T-helper 9 cell (primary cell): ENCODE measurements at regions not wholly inside any gene's neighbourhood (a gene's known extent, or its start where the extent isn't known, plus 50 kb on each side); places are given as distances from the start of the nearest gene placed in this dataset.
A peak's percentile ranks its signal among the peaks of the same experiment; 100 is the strongest.

Experiments used
- DNase-seq: peaks from one replicate; pipeline ENCODE4 v3.0.0-alpha.2; 2020

- DNase-seq, result peak; percentile 8
These were observed 913.8 kb upstream of the SLITRK5 start for GRCh38 chr13:86757236-86757978.

GRCh38 chr13:86758116-86758515, 913.1 kb upstream of the SLITRK5 start:
- no peak for DNase-seq

- DNase-seq, result no peak
These were observed 910.6 kb upstream of the SLITRK5 start for GRCh38 chr13:86760620-86761019.

DNA sequence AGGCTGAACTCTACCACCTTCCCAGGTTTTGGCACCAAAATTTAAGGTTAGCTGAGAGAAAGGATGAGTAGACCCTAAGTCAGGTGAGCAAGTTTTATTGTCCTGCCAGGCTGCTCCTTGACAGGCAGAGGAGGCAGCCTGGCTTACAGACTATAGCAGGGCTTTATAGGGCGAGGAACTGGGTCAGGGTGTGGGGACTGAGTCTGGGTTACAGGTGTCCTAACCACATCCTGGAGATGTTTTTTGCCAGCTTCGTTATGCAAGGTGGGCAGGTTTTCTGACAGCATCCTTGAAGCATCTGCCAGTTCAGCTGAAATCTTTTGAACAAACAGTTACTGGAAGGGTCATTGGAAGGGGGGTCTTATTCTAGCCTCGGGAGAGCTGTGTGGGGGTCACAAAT, 905.7 kb upstream of the SLITRK5 start:
- DNase-seq, result no peak

- no peak for DNase-seq
These were observed 882.6 kb upstream of the SLITRK5 start for GRCh38 chr13:86788616-86789015.

DNA sequence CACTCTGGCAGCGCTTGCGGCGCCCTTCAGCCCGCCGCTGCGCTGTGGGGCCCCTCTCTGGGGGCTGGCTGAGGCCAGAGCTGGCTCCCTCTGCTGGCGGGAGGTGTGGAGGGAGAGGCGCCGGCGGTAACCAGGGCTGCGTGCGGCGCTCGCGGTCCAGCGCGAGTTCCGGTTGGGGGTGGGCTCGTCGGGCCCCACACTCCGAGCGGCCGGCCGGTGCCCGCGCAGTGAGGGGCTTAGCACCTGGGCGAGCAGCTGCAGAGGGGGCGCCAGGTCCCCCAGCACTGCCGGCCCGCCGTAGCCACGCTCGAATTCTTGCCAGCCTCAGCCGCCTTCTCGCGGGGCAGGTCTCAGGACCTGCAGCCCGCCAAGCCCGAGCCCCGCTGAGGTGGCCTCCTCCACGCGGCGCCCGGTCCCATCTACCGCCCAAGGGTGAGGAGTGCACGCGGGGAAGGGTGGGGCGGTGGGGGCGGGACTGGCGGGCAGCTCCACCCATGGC, 879.0 kb upstream of the SLITRK5 start:
- DNase-seq, result no peak

DNA sequence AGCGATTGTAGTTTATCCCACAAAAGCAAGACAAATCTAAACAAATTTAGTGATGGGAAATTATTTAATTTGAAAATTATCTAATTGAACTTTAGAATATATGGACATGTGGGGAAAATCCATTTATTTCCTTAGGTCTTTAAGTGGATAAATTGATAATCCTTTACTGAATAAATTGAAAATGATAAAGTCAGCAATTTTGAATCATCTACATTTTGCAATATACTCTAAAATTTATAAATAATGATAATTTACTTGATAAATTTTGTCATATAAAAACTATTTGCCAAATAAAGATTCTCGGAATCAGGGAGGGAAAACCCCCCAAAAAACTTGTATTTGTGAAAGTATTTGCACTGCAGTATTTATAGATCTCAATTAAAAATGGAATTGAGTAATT, 875.3 kb upstream of the SLITRK5 start:
- DNase-seq, result no peak

GRCh38 chr13:86810361-86810760, 860.8 kb upstream of the SLITRK5 start:
- DNase-seq, result no peak

- DNase-seq, result no peak
These were observed 858.0 kb upstream of the SLITRK5 start for GRCh38 chr13:86813198-86813597.

DNA sequence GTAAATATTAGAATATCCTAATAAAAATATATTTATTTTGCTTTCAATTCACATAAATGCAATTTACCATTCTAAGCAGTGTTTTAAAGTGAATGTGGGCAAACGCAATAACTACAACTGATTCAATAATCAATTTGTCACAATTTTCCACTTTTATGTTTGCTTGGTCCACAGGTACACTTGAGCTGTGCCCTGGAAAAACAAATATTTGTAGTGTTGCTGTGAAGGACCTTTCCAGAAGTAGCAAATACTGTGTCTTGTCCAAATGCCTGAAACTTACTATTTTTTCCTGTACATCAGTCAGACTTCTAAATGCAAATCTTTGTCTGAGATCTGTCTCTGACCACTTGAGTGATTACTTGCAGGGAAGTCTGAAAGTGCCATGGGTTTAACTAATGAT, 845.8 kb upstream of the SLITRK5 start:
- DNase-seq, result no peak

- DNase-seq, result no peak
These were observed 844.9 kb upstream of the SLITRK5 start for GRCh38 chr13:86826232-86826631.

- no peak for DNase-seq
These were observed 841.1 kb upstream of the SLITRK5 start for GRCh38 chr13:86830046-86830445.

DNA sequence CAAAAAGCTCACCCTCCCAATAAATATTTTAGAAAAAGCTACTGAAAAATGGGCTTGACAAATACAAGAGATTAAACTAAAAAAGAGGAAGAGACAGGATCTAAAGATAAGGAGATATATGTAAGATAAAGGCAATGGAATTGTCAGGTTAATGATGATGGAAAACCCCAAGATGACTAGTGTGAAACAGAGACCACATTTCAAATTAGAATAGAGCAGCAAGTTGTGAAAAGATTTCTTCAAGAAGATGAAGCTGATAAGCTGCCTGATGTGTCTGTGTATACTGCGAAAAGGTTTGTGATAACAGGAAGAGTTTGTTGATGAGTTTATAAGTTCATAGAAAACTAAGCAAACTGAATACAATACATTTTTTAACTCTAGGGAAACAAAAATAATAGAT, 840.1 kb upstream of the SLITRK5 start:
- no peak for DNase-seq

GRCh38 chr13:86838411-86839120, 832.6 kb upstream of the SLITRK5 start:
- no peak for DNase-seq

GRCh38 chr13:86839221-86839620, 832.0 kb upstream of the SLITRK5 start:
- DNase-seq, result no peak

DNA sequence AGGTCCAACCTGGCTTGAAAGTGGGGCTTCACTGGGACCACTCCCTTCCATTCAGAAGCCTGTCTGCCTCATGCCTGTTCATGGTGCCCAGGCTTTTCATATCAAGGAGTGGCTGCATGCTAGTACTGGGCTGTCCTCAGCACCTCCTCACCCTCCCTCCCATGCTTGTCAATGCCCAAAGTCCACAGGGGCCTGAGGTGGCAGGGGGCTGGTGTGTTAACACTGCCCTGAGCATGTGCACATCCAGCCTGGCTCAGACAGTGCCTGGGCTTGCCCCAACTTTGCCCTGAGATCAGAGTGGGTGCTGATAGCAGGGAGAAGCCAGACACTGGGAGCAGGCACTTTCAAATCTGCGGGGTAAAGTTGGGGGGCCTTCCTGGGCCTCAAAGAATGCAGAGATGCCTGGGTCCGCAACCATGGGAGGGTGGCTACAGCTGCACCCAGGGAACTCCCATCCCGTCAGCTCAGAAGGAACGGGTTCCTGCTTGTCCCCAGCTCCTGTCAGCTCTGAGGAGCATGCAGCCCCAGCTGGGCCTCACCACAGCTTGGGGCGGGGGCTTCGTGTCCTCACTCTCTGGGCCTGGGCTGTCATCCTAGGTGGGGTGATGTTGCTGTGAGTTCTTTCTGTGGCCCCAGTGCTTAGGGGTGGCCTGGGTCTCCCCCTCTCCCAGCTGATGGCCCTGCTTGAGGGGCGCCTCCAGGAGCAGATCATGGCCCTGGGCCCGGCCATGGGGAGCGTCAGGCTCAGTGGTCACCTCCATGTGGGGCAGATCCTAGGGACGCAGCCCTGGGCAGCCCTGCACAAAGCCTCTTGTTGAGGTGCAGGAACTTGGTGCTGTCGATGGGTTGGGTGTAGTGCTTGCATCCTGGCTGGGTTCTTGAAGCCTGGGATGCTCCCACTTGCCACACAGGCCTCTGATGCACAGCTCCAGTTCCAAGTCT, 830.6 kb upstream of the SLITRK5 start:
- DNase-seq, result no peak

DNA sequence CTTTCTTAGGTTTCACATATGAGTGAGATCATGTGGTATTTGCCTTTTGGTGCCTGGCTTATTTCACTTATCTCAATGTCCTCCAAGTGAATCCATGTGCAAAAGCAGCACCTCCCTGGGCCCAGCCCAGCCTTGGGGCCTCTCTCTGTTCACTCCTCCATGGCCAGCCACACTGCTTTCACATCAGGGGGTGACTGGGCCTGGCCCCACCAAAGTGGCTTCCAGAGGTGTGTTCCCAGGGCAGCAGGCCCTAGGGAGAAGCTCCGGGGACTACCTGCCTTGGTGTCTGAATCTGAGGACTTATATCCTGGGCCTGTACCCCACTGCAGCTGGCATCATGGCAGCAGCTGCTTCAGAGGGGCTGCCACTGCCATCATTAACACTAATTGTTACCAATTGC, 829.9 kb upstream of the SLITRK5 start:
- no peak for DNase-seq

DNA sequence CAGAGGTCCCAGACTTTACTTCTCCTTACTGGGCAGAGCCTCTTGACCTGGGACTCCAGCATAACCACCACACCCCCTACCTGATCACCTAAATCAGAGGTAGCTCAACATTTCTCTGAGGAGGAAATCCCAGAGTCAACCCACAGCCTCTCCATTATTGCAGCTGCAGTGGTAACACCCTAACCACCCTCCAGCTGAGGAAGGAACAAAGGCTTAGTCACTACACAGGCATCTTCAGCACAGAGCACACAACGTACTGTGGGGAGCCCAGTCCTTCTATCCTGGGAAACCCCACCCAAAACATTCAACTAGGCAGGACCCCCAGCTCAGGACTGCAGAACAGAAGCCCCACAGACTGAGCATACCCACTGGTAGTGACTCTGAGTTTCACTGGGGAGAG, 824.7 kb upstream of the SLITRK5 start:
- no peak for DNase-seq

DNA sequence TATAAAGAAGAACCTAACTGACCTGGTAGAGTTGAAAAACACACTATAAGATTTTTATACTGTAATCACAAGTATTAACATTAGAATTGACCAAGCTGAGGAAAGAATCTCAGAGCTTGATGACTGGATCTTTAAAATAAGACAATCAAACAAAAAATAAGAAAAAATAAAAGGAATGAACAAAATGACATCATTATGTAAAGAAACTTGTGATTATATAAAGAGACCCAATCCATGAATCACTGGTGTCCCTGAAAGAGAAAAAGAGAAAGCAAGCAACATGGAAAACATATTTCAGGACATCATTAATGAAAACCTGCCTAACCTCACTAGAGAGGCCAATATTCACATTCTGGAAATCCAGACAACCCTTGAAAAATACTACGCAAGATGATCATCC, 822.5 kb upstream of the SLITRK5 start:
- DNase-seq, result no peak

DNA sequence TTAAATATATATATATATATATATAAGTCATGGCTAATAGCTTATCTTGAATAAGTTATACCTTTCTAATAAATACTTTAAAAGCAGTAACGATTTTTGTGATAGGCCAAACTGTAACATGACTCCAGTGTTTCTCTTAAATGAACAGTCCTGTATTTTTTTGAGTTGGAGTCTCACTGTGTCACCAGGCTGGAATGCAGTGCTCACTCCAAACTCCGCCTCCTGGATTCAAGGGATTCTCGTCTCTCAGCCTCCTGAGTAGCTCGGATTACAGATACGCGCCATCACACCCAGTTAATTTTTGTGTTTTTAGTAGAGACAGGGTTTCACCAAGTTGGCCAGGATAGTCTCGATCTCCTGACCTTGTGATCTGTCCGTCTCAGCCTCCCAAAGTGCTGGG, 814.2 kb upstream of the SLITRK5 start:
- DNase-seq, result no peak

DNA sequence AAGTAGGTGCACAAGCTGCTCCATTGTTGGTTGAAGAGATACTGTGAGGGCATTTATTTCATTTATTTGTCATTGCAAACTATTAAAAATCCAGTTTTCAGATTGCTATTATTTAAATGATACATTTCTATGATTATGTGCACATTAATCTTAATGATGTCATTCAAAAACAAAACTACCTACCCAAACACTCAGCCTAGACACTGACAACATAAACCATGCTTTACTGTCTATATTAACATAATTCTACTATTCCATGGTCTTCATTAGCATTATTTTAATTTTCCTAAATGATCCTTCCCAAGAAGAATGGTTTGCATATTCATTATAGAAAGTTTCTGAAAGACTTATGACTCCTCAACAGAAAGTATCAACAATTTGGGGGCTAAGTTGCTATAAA, 813.0 kb upstream of the SLITRK5 start:
- no peak for DNase-seq

- DNase-seq, result no peak
These were observed 809.0 kb upstream of the SLITRK5 start for GRCh38 chr13:86862137-86862536.

- DNase-seq, result no peak
These were observed 806.8 kb upstream of the SLITRK5 start for GRCh38 chr13:86864376-86864775.
